Ascending aorta (tissue), 2 donors: ENCODE measurements at regions not wholly inside any gene's neighbourhood (a gene's known extent, or its start where the extent isn't known, plus 50 kb on each side); places are given as distances from the start of the nearest gene placed in this dataset.
A peak's percentile ranks its signal among the peaks of the same experiment; 100 is the strongest.

Experiments
- DNase-seq, 2 donors: peaks; one replicate each; pipeline ENCODE4 v3.0.0-alpha.2; 2019; ENCODE audit warnings: low spot score in 2 of 2
- H3K27ac ChIP-seq, 2 donors: fragments of 200-600 bp; sonication (generic); one replicate each; pipeline ENCODE4 v1.5.1; 2016 to 2017; ENCODE audit warnings: mild to moderate bottlenecking in 1 of 2
- H3K27me3 ChIP-seq: fragments of 200-600 bp; sonication (generic); one replicate; pipeline ENCODE4 v1.5.1; 2017
- H3K36me3 ChIP-seq, 2 donors: fragments of 200-600 bp; sonication (generic); one replicate each; pipeline ENCODE4 v1.5.1; 2016
- H3K4me1 ChIP-seq, 2 donors: fragments of 200-600 bp; sonication (generic); one replicate each; pipeline ENCODE4 v1.5.1; 2016 to 2017; ENCODE audit warnings: mild to moderate bottlenecking in 1 of 2
- H3K4me3 ChIP-seq, 2 donors: fragments of 200-600 bp; sonication (generic); one replicate each; pipeline ENCODE4 v1.5.1; 2016 to 2017; ENCODE audit warnings: mild to moderate bottlenecking in 1 of 2
- H3K9me3 ChIP-seq, 2 donors: fragments of 200-600 bp; sonication (generic); one replicate each; pipeline ENCODE4 v1.5.1; 2016
- CTCF ChIP-seq, 3 experiments: fragments of 200-600 bp in 2 of 3; fragments of 450-650 bp in 1 of 3; sonication (generic) in 2 of 3; IDR thresholded peaks; one replicate each; pipeline ENCODE4 v1.5.1; 2016 to 2019; ENCODE audit warnings: antibody characterized with exemption in 3 of 3, mild to moderate bottlenecking in 1 of 3, moderate library complexity in 1 of 3
- intact Hi-C: fragments of 100-400 bp; cut with DNase I; formaldehyde crosslinking; loops from one replicate; pipeline ENCODE4 v1.15.1; 2023

GRCh38 chr3:68009900-68010299 lies 355.5 kb upstream of the SUCLG2 start:
- no peak for TF ChIP-seq CTCF (IDR thresholded peaks at IDR 0.05)
- Histone ChIP-seq H3K36me3 (no peaks in the 10 kb centered on the region), H3K4me1 (peaks cover 0 to 5% of the 10 kb centered on the region in 2 donors), H3K4me3 (no peak overlapping the region), H3K27ac (no peak overlapping the region), H3K27me3 (no peaks in the 10 kb centered on the region), H3K9me3 (no peaks in the 10 kb centered on the region)
- DNase-seq: no peak
- intact Hi-C loops: loop anchor here (5.0 kb wide), 2 partner anchors 47 to 102 kb away; no protein-coding TSS in a partner anchor

- intact Hi-C loops: loop anchor here (5.0 kb wide), 2 partner anchors 50 to 105 kb away; no protein-coding TSS in a partner anchor
- Histone ChIP-seq H3K27ac (peak overlapping the region; percentile 42 to 49), H3K27me3 (no peaks in the 10 kb centered on the region), H3K36me3 (no peaks in the 10 kb centered on the region), H3K4me3 (peak overlapping the region; percentile 53 to 64), H3K4me1 (peaks cover 0 to 5% of the 10 kb centered on the region in 2 donors), H3K9me3 (no peaks in the 10 kb centered on the region)
- DNase-seq: peak in 1 of 2 donors; percentile 62
- peak in 1 of 3 experiments; percentile 35 for TF ChIP-seq CTCF (IDR thresholded peaks at IDR 0.05)
Measured at GRCh38 chr3:68007621-68008226, 353.3 kb upstream of the SUCLG2 start.

- peak overlapping the region in 1 of 2 donors; percentile 49 for H3K27ac ChIP-seq
- no peaks in the 10 kb centered on the region for H3K9me3 ChIP-seq
- peak overlapping the region; percentile 53 to 64 for H3K4me3 ChIP-seq
- no peak for DNase-seq
- peaks cover 0 to 5% of the 10 kb centered on the region in 2 donors for H3K4me1 ChIP-seq
- H3K36me3 ChIP-seq: no peaks in the 10 kb centered on the region
- intact Hi-C loops: loop anchor here (5.0 kb wide), 2 partner anchors 51 to 106 kb away; no protein-coding TSS in a partner anchor
- no peaks in the 10 kb centered on the region for H3K27me3 ChIP-seq
- no peak for TF ChIP-seq CTCF (IDR thresholded peaks at IDR 0.05)
Measured at GRCh38 chr3:68006646-68007045, 352.2 kb upstream of the SUCLG2 start.

- no peaks in the 10 kb centered on the region for H3K36me3 ChIP-seq
- DNase-seq: no peak
- intact Hi-C loops: no loop called here
- no peak for TF ChIP-seq CTCF (IDR thresholded peaks at IDR 0.05)
- H3K4me3 ChIP-seq: peak overlapping the region; percentile 31 to 32
- peaks cover 0 to 5% of the 10 kb centered on the region in 2 donors for H3K4me1 ChIP-seq
- no peaks in the 10 kb centered on the region for H3K9me3 ChIP-seq
- no peak overlapping the region for H3K27ac ChIP-seq
- H3K27me3 ChIP-seq: no peaks in the 10 kb centered on the region
Measured at GRCh38 chr3:68004091-68004490, 349.7 kb upstream of the SUCLG2 start.

- no peaks in the 10 kb centered on the region for H3K4me1 ChIP-seq
- H3K4me3 ChIP-seq: no peak overlapping the region
- intact Hi-C loops: no loop called here
- H3K27ac ChIP-seq: no peak overlapping the region
- DNase-seq: no peak
- TF ChIP-seq CTCF (IDR thresholded peaks at IDR 0.05): no peak
- no peaks in the 10 kb centered on the region for H3K27me3 ChIP-seq
- no peaks in the 10 kb centered on the region for H3K9me3 ChIP-seq
- no peaks in the 10 kb centered on the region for H3K36me3 ChIP-seq
Measured at GRCh38 chr3:67998281-67998680, 343.9 kb upstream of the SUCLG2 start.
